Stimulated activated CD8-positive, alpha-beta memory T cell treated with anti-CD3 and anti-CD28 coated beads, Interleukin-7, amount 100 ng/mL, for 48 hours (primary cell): ENCODE measurements at regions not wholly inside any gene's neighbourhood (a gene's known extent, or its start where the extent isn't known, plus 50 kb on each side); places are given as distances from the start of the nearest gene placed in this dataset.

Experiments
- DNase-seq, 2 donors: peaks; one replicate each; pipeline ENCODE4 v3.0.0-alpha.2; 2020; ENCODE audit warnings: low read depth in 1 of 2; ENCODE audit errors: extremely low read depth in 1 of 2

DNA sequence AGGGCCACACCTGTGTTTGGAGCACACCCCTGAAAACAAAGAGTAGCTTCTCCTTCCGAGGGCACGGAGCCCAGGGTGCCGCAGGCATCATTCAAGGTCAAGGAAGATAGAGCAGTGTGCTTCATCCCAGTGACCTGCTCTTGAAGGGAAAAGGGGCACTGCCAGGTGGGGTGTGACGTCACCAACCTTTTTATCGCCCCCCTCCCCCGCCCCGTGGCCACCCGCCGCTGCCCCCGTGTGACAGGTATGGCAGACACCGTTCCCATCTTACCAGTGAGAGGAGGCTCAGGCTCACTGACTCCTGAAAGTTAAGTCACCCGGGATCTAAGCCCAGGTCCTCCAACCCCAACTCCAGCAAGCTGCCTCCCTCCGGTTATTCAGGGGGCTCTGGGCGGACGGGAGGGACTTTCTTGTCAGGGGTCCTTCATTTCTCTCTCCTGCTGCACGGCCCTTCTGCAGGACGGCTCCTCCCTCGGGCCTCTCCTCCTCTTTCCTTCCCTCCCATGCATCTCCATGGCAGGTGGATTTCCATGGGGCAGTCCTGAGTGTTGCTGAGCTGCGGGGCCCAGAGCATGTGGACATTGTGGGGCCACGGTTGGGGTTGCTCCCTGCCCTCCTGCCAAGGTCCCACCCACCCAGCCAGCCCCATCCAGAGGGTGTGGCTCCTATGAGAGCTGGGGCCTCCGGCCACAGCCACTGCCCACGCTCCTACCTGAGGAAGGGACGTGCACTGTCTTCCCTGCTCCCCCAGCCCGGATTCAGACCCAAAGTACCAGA, 114.1 kb upstream of the HDAC4 start:
- DNase-seq = no peak

DNA sequence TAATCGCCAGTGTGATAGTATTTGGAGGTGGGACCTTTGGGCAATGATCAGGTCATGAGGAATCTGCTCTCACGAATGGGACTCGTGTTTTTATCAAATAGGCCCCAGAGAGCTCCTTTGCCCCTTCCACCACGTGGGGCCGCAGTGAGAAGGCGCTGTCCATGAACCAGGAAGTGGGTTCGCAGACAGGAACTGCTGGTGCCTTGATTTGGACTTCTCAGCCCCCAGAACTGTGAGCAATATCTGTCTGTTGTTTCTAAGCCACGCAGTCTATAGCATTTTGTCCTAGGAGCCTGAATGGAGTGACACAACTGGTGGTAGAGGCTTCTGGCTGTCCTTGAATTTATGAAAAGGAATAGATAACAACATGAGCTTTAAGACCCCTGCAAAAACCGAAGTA, 111.2 kb upstream of the HDAC4 start:
- DNase-seq = no peak

DNA sequence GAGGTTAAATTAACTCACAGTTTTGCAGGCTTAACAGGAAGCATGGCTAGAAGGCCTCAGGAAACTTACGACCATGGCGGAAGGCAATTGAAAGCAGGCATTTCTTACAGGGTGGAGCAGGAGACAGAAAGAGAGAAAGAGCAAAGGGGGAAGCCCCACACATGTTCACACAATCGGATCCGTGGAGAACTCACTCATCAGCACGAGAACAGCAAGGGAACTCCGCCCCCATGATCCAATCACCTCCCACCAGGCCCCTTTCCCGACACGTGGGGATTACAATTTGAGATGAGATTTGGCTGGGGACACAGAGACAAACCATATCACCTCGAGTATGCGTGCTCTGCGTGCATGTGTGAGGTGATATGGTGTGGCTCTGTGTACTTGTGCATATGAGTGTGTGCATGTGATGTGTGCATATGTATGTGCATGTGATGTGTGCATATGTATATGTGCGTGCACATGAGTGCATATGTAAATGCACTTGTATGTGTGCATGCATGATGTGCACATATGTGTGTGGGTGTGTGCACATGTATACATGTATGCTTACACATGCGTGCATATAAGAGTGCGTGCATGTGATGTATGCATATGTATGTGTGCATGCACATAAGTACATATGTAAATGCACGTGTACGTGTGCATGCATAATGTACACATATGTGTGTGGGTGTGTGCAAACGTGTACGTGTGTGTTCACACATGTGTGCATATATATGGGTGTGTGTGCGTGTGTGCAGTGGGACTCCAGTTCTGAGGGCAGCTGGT, 108.7 kb upstream of the HDAC4 start:
- no peak for DNase-seq

DNA sequence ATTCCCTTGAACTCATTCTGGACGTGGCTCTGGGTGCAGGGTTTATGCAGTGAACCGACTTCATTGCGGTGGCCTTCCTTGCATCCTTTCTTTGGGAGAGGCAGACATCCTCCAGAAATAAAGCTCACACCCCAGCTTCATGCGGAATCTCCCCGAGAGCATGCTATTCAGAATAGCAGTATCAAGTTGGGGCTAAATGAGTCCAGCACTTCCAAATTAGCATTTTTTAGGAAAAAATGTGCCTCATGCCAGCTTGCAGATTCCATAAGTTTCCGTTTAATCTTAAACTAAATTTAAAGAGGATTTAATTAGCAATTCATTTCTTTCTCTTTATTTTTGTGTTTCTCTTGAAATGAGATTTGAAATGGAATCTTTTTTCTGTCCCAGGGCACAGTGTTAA, 107.4 kb upstream of the HDAC4 start:
- no peak for DNase-seq

DNA sequence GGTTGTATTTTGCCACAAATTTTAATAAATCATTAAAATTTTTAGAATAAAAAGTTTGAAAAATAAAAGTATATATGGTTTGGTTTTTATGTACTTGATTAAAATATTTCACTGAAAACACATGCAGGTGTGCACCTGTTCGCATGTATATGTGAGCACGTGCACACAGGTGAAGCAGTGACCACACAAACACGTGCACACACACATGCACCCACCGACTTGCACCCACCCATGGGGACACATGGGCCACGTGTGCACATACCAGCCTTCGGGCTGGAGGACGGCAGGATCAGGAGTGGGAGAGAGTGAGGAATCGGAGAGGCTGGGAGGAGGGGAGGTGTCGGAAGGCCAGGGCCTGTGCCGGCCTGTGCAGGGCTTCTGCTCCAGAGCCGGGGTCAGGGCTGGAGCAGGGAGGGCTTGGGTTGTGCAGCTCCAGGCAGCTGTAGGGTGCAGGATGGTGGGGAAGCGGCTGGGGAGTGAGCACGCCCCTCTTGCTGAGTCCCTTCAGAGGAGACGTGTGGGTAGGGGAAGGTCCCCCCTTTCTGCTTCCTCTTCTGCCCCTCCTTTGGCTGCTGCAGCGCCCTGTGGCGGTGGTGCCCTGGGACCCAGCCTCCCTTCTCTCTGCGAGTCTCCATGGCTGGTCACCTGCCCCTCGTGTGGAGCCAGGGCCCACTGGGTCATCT, 106.9 kb upstream of the HDAC4 start:
- DNase-seq = no peak

DNA sequence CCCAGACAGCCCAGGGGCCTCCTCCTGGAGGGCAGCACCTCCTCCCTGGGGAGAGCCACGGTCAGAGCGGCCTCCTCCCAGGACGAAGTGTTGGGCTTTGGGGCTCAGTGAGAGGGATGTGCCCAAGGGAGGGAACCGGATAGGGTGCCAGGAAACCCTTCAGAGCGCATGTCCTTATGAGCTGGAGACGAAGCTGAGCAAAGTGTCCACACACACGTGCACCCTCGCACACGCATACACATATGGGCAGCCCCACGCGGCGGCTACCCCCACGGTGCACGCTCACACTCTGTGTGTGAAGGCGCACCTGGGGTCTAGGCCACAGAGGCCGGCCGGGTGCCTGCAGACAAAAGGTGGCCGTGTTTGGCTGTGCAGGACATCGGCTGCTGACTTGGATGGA, 106.1 kb upstream of the HDAC4 start:
- no peak for DNase-seq

DNA sequence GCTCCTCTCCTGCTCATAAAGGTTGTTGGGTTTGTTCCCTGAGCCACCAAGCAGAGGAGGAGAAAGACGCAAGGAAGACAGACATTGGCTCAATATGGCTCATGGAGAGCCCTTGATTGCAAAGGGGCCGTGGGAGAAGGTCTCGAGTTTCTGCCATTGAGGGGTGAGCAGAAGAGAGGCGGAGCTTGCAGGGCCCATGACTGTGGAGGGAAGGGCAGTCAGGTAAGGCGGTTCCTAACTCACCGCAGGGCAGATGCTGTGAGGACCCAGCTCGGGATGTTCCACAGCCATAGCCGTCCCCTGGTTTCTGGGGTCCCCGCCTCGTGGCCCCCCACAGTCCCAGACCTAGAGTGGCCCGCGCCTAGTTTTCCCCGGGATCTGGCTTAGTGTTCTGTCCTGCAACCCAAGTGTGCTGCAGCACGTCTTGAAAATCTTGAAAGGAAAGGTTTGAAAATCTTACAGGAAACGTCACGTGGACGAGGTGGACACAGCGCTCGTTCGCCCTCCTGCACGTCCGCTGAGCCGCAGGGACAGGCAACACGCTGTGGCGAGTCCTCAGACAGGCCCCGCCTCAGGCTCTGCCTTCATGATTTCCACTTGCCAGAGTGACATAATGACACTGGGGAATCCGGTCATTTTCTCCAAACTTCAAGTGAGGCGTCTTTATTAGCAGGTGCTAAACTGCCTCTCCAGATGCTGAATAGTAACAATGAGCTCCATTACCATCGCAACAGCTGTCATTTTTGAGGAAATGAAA, 105.5 kb upstream of the HDAC4 start:
- no peak for DNase-seq

DNA sequence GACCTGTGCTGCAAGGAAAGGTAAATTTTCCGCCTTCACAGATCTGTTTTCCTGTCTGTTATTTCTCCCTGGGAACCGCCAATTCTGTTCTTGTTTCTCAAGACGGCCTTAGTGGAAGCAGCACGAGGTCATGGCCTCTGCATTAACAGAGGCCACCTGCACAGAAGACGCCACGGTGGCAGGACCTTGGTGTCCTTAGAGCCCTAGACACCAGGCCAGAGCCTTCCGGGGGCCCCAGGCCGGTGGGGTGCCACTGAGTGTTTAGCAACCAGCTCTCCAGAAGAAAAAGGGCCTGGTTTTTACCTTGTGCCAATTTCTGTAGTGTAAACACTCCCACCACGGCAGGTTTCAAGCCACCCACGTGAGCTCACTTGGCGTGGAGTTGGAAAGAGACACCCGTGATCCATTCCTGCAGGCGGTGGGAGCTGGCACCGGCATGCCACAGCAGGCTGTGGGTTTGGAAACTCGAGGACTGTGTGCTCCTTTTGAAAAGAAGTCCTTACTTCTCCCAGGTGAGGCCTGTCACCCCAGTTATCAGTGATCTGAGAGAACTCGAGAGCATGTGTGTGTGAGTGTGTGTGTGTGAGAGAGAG, 103.9 kb upstream of the HDAC4 start:
- no peak for DNase-seq

DNA sequence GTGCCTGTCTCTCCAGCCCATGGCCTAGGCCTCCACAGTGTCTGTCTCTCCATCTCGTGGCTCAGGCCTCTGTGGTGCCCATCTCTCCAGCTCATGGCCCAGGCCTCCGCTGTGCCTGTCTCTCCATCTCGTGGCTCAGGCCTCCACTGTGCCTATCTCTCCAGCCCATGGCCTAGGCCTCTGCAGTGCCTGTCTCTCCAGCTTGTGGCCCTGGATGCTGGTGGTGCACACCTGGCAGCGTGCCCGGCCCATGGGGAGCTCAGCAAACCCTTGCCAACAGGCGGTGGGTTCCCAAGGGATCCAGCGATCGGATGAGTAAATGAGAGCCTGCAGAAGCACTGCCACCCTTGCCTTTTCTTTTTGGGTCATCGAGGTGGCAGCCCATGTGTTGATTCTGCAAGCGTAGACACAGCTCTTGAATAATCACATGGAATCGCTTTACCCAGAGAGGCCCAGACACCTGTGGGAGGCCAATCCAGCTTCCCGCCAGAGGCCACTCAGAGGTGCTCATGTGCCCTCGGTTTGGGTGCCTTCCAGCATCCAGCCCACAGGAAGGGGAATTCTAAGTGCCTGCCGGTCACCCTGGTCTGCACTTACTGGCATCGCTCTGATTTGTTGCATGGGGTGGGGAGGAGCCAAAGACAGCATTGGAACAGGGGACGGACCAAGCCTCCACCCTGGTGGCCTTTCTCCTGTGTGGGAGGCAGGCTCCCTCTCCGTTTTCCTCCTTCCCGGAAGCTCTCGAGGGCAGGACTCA, 101.8 kb upstream of the HDAC4 start:
- no peak for DNase-seq

DNA sequence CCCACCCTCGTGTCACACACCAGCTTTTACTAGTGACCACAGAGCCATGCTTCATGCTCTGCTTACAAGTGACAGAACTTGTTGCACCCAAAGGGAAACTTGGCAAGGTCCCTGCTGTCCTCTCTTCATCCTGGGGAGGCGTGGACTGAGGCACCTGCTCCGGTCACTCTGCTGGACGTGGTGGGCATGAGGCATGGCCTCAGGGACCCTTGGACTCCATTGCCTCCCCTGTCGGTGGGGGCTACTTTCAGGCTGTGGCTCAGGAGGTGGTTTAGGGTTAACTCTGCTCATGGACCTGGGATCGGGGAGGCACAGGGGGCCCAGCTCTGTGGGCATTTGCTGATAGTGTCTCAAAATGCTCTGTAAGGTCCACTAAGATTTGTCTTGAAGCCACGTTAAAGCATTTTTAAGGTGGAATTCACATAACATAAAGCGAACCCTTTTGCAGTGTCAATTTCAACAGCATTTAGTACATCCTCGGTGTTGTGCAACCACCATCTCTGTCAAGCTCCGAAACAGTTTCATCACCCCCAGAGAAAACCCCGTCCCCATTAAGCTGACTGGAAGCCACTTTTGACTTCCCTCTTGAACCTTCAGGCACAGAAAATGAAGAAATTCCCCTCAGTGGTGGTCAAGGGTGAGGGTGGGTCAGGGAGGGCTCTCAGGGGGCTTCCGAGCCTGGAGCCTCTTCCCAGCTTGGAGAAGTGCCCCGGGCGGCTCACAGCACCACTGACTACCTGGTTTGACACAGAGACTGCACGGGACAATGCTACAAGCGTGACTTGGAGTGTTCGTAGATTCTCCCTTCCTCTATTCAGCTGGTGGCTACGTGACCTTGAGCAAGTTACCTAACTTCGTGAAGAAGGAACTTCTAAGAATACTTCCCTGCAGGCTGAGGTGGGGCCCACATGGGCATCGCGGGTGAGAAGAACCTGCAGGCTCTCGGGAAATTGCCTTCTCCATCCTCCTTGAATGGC, 100.0 kb upstream of the HDAC4 start:
- DNase-seq = no peak

DNA sequence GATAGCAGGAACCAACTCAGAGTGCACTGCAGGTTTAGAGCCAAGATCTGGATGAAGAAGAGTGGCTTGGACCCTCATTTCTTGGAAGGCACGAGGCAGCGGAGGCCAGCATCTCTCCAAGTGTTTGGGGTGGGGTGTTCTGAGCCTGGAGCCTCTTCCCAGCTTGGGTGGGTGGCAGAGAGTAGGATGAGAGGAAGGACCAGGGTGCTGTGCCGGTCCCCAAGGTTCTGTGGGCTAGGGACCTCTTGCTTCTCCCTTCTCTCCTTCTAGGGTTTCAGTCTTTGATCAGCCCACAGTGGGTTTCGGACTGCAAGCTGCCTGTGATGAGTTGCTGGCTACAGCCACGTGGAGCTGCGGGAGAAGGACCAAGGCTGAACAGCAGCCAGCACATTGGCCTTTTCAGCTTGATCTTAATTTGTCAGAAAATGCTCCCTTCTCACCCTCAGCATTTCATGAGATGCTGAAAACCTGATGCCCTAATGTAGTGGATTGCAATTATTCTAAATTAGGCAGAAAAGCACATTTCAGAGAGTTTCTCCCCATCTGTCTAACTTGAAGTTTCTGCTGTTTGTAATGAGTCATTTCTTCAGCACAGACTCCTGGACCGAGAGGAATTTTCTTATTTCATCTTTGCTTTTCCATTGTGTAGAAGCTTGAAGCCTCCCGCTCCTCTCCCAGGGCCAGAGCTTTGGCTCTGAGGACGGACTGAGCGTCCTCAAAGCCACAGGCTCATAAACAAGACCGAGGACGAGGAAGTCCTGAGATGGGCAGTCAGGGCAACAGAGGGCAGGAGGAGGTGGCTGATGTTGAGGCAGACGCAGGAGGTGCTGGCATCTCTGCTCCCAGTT, 99.1 kb upstream of the HDAC4 start:
- no peak for DNase-seq

DNA sequence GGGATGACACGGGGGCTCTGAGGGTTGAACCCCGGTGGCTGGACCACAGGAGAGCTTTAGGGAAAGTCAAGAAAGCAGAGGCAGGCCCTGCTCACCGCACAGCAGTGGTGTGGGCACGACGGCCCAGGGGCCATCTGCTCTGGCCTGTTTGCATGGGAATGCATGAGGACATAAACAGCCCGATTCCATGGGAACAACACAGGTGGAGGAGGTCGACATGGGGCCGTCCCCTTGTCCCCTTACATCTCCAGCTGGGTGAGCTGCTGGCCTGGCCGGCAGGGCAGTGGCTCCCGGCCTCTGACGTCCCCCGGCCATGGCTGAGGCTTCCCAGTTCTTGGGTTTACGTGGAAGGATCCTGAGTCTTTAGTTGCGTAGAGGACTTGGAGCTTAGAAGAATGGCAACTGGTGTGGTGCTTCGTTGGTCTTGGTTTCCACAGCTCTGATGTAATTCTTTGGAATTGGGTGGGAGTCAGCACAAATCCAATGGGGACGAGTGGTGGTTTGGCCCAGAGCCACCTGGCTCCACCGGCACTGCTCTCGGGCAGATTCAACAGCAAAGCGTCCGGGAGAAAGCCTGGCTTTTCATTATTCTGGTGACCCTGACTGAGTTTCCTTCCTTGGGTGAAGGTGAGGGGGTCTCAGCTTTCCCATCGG, 98.3 kb upstream of the HDAC4 start:
- no peak for DNase-seq

DNA sequence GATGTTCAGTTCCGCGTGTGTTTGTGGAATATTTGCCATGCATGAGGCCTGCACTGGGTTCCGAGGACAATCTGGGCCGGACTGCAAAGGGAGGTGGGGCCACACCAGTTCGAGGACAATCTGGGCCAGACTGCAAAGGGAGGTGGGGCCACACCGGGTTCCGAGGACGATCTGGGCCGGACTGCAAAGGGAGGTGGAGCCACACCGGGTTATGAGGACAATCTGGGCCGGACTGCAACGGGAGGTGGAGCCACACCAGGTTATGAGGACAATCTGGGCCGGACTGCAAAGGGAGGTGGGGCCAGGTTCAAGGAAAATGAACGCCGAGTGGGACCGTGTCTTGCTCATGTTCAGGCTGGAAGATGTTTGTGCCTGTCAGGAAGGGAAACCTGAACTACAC, 97.8 kb upstream of the HDAC4 start:
- DNase-seq = no peak

DNA sequence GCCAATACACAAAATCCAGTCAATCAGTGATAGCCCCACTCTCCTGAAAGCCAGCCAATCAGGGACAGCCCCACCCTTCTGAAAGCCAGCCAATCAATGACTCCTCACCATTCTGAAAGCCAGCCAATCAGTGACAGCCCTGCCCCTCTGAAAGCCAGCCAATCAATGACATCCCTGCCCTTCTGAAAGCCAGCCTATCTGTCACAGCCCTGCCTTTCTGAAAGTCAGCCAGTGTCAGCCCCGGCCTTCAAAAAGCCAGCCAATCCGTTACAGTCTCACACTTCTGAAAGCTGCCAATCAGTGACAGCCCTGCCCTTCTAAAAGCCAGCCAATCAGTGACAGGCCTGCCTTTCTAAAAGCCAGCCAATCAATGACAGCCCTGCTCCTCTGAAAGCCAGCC, 95.9 kb upstream of the HDAC4 start:
- DNase-seq = no peak

DNA sequence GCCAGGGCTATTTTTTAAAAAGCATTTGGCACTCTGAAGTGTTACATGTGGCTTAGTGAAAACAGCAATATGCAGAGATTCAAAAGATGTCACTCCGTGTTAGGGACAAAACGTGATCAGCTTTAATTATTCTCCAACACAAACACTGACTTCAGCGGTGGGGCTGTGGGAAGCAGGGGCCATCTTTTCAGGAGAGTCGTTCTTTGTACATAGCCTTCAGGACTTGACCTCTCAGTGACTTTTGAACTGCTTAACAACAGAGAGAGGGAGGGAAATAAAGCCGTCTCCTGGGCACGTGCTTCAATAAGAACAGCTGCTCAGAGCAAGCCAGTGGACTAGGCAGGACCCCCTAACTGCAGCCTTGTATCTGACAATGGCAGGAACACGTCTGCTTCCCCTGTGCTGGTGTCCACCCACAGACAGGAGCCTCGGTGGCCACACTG, 95.0 kb upstream of the HDAC4 start:
- DNase-seq = no peak

DNA sequence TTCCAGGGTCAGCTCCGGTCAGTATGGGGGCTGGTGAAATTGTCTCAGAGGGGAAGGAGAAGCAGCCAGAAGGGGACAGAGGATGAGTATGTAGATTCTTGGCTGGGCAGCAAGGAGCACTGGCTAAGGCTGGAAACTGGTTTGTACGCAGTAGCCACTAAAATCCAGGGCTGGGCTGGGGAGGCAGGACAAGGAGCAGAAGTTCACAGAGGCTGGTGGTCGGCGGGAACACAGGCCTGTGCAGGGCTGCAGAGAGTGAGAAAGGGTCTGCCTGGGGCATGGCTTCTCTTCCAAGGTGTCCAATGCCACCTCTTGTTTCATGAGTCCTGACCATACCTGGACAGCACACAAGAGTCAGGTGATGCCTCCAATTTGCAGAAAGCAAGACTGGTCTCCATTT, 94.4 kb upstream of the HDAC4 start:
- DNase-seq = no peak

DNA sequence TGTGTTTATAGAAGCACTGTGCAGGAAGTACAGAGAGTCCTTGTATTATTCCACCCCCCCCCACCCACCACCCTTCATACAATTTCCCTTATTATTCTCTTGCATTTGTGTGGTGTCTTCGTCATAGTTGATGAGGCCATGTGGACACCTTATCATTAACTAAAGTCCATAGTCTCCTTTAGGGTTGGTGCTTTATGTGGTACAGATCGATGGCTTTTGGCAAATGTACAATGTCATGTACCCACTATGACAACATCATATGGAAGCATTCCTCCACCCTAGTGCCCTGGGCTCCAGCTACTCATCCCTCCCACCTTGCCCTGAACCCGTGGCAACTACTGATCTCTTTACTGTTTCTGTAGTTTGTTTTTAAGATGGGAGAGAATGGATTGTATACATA, 93.8 kb upstream of the HDAC4 start:
- no peak for DNase-seq
